ENCODE measurements at regions not wholly inside any gene's neighbourhood (a gene's known extent, or its start where the extent isn't known, plus 50 kb on each side); places are given as distances from the start of the nearest gene placed in this dataset.

DNA sequence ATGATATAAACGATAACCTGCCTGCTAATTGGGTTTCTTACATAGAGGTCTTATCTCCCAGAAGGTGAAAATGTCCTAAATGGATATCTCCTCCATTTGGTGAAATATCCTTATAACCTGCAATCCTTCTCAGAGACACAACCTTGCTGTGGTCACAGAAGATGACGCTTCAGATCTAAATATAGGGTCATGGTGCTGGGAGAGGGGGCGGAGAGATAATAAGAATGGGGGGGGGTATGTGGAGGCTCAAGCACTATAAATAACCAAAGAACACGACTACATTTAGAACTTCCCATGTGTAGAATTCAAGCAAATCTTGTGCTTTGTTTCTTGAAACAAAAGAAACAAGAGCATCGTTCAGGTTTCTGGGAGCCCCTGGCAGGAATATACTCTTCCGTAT is 260.6 kb upstream of the ESRRG start:
- TF ChIP-seq, protein P1, sequence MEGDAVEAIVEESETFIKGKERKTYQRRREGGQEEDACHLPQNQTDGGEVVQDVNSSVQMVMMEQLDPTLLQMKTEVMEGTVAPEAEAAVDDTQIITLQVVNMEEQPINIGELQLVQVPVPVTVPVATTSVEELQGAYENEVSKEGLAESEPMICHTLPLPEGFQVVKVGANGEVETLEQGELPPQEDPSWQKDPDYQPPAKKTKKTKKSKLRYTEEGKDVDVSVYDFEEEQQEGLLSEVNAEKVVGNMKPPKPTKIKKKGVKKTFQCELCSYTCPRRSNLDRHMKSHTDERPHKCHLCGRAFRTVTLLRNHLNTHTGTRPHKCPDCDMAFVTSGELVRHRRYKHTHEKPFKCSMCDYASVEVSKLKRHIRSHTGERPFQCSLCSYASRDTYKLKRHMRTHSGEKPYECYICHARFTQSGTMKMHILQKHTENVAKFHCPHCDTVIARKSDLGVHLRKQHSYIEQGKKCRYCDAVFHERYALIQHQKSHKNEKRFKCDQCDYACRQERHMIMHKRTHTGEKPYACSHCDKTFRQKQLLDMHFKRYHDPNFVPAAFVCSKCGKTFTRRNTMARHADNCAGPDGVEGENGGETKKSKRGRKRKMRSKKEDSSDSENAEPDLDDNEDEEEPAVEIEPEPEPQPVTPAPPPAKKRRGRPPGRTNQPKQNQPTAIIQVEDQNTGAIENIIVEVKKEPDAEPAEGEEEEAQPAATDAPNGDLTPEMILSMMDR (IDR thresholded peaks at IDR 0.05; ENCODE audit: low read depth, low read length): no peak
- no peak overlapping the region for H3K4me3 ChIP-seq (replicated peaks in 1 of 2; ENCODE audit: low read depth in 2 of 2, low read length in 2 of 2)
- no peak for DNase-seq (ENCODE audit: low read depth in 2 of 2)

DNA sequence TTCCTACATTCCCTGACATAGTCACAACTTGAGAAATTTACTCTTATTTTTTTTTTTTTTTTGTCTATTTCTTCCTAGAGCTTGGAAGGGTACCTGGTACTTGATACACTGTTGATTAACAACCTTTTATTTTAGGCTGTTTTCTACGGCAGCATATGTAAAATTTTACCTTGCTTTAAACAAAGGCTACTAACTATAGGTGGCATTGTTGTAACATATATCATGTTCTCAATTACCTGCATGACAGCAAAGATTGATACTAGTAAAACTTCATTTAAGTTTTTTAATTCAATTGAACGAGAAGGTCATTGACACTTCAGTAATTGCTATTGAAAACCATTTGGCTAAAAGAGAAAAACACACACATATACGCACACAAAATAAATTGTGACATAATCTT is 238.3 kb upstream of the ESRRG start:
- DNase-seq (ENCODE audit: low read depth in 2 of 2): no peak
- TF ChIP-seq, protein P1 (IDR thresholded peaks at IDR 0.05; ENCODE audit: low read depth, low read length): no peak
- H3K4me3 ChIP-seq (replicated peaks in 1 of 2; ENCODE audit: low read depth in 2 of 2, low read length in 2 of 2): no peak overlapping the region

DNA sequence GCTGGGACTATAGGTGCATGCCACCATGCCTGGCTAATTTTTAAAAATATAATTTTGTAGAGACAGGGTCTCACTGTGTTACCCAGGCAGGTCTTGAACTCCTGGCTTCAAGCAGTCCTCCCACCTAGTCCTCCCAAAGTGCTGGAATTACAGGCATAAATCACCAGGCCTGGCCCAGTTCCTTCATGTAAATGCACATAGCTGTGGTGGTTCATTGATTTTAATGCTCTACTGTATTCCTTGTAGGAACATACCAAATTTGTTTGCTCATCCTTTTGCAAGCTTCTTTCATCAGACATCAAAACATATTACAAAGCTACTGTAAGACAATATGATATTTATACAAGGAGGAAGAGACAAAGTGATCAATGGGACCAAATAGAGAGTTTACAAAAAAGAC is 237.5 kb upstream of the ESRRG start:
- H3K4me3 ChIP-seq (replicated peaks in 1 of 2; ENCODE audit: low read depth in 2 of 2, low read length in 2 of 2): no peak overlapping the region
- TF ChIP-seq, protein P1 (IDR thresholded peaks at IDR 0.05; ENCODE audit: low read depth, low read length): no peak
- DNase-seq (ENCODE audit: low read depth in 2 of 2): peak in 1 of 2 donors; percentile 2

DNA sequence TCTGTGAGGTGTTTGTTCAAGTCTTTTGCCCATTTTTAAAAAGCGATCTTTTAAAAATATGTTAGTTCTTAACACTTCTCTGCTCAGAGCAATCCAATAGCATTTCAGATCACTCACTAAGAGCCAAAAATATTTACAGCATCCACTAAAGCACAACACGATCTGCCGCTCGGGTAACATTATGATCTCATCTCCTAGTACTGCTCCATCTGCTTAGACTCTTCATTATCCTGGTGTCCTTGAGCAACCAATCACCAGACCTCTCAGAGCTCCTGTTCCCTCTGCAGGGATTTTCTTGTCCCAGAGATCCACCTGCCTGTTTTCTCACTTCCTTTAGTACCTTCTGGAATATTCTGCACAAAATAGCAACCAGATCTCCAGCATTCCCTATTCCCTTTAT is 235.3 kb upstream of the ESRRG start:
- DNase-seq (ENCODE audit: low read depth in 2 of 2): no peak
- TF ChIP-seq, protein P1 (IDR thresholded peaks at IDR 0.05; ENCODE audit: low read depth, low read length): no peak
- H3K4me3 ChIP-seq (replicated peaks in 1 of 2; ENCODE audit: low read depth in 2 of 2, low read length in 2 of 2): no peak overlapping the region

DNA sequence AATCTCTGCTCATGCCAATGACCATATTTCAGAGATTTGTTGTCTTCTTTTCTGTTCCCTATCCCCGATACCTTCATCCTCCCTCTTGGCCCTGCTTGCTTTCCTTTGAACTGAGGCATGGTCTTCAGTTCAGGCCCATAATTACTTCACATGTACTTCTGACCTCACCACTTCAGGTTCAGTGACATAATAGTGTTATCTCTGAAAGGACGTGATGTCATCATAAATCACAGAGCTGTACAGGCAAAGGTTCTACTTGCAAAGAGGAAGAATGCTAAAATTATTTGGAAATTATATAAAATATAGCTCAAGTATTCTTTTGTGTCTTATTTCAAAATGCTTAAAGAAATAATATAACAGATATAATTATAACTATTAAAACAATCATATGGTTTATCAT is 230.3 kb upstream of the ESRRG start:
- no peak for DNase-seq (ENCODE audit: low read depth in 2 of 2)
- TF ChIP-seq, protein P1 (IDR thresholded peaks at IDR 0.05; ENCODE audit: low read depth, low read length): no peak
- no peak overlapping the region for H3K4me3 ChIP-seq (replicated peaks in 1 of 2; ENCODE audit: low read depth in 2 of 2, low read length in 2 of 2)

DNA sequence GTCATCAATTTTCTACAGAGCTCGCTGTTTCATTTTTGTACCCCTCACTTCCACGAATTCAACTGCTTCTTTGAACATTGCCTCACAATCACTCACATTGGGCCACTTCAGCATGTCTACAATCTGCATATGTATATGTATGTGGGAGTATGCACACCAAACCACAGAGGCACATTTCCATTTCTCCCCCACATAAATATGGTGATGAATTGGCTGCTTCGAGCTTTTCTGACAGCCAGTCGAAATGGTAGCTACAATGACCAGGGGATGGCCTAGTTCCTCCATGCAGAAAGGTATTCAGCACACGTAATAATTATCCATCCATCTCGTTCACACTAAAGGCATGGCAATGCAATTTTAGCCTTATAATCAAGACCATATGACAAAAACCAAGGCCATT is 229.6 kb upstream of the ESRRG start:
- TF ChIP-seq, protein P1 (IDR thresholded peaks at IDR 0.05; ENCODE audit: low read depth, low read length): no peak
- DNase-seq (ENCODE audit: low read depth in 2 of 2): no peak
- H3K4me3 ChIP-seq (replicated peaks in 1 of 2; ENCODE audit: low read depth in 2 of 2, low read length in 2 of 2): no peak overlapping the region

DNA sequence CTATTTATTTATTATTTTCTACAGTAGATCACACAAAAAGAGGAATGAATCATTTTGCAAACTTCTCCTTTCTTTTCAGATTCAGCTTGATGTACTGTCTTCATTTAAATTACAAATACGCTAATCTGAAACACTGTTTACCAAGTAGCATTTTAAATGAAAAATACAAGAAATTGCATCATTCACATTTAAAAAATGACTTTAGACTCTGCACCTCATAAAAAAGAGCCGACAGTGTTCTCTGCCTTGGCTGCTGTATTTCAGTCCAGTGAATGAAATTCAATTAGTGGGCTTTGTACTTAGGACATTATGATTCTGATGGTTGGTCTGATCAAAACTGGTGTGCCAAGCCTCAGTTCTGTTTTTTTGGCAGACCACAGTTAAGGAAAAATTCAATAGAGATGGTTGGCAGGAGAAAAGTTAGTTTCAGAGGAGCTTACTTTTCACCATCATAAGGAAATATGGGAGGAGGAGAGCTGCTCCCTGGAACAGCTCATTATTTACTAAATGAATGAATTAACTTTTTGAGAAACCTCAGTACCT is 222.4 kb upstream of the ESRRG start:
- no peak overlapping the region for H3K4me3 ChIP-seq (replicated peaks in 1 of 2; ENCODE audit: low read depth in 2 of 2, low read length in 2 of 2)
- TF ChIP-seq, protein P1 (IDR thresholded peaks at IDR 0.05; ENCODE audit: low read depth, low read length): no peak
- no peak for DNase-seq (ENCODE audit: low read depth in 2 of 2)

All from cardiac fibroblast (primary cell).